Skeletal muscle tissue (tissue), 3 donors: ENCODE measurements at regions not wholly inside any gene's neighbourhood (a gene's known extent, or its start where the extent isn't known, plus 50 kb on each side); places are given as distances from the start of the nearest gene placed in this dataset.

Source experiments
- H3K27ac ChIP-seq: one replicate; pipeline ENCODE4 v1.7.0; 2013; ENCODE audit warnings: mild to moderate bottlenecking, low read depth, low read length, inconsistent platforms
- H3K27me3 ChIP-seq, 3 donors: one replicate each; pipeline ENCODE4 v1.7.0; 2013; ENCODE audit warnings: low read length in 3 of 3; ENCODE audit not compliant: control insufficient read depth in 3 of 3, insufficient read depth in 3 of 3
- H3K36me3 ChIP-seq, 3 donors: one replicate each; pipeline ENCODE4 v1.7.0; 2013; ENCODE audit warnings: low read length in 3 of 3; ENCODE audit not compliant: control insufficient read depth in 3 of 3, insufficient read depth in 3 of 3
- H3K4me1 ChIP-seq, 3 donors: one replicate each; pipeline ENCODE4 v1.7.0; 2013; ENCODE audit warnings: low read length in 3 of 3, mild to moderate bottlenecking in 3 of 3; ENCODE audit not compliant: control insufficient read depth in 3 of 3, insufficient read depth in 3 of 3
- H3K4me3 ChIP-seq, 3 donors: one replicate each; pipeline ENCODE4 v1.7.0; 2013; ENCODE audit warnings: low read length in 3 of 3
- H3K9ac ChIP-seq, 3 donors: one replicate each; pipeline ENCODE4 v1.7.0; 2013; ENCODE audit warnings: low read length in 3 of 3, mild to moderate bottlenecking in 3 of 3, moderate library complexity in 2 of 3, low read depth in 1 of 3
- H3K9me3 ChIP-seq, 3 donors: one replicate each; pipeline ENCODE4 v1.7.0; 2013; ENCODE audit warnings: low read length in 3 of 3; ENCODE audit not compliant: control insufficient read depth in 3 of 3
- donor health status: Osteomylitis.

DNA sequence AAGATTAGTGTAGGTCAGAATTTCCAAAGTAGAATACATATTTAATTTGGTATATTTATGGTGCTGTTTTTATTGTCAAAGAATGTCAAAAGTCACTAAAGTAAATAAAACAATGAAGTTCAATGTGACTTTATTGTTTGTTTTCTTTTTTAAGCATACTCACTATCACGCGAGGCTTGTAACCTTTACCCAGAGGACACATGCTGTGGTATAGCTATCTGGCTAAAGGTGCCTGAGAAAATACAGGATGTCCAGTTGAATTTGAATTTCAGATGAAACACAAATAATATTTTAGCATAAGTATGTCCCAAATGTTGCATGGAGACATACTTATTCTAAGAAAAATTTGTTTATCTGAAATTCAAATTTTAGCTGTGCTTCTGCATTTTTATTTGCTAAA lies 103.3 kb upstream of the KLF7 start:
- Histone ChIP-seq H3K27ac (no peak overlapping the region), H3K9me3 (no peaks in the 10 kb centered on the region), H3K4me3 (no peak overlapping the region), H3K4me1 (no peaks in the 10 kb centered on the region), H3K9ac (no peak overlapping the region), H3K27me3 (no peaks in the 10 kb centered on the region), H3K36me3 (no peaks in the 10 kb centered on the region)

DNA sequence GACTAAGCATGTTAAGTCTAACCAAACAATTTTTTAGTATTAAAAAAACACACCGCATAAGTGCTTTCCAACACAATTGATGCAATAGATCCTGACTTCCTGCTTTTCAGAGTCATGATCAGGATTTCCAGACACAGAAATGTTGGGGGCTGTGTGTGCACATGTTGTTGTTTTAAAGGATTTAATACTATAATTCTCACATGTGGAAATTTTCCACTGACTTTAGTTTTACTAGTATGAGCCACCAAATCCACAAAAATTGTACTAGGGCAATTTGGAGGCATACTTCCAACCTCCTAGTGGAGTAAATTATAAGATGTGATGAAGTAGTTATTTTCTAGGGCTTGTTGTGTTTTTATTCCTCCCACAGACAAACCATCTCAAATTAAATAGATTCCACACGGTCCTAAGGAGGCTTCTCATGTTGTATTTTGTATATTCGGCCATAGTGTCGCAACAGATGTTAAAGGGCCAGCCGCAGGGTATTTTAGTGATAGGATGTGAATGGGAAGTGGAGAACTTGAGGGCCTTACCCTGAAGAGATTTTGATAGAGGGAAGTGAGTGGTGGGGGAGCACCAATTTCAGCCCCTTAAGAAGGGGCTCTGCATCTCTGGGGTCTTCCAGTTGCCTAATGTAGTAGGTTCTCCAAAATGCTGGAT lies 108.9 kb upstream of the KLF7 start:
- no peaks in the 10 kb centered on the region for H3K4me1 ChIP-seq
- no peak overlapping the region for H3K9ac ChIP-seq
- no peaks in the 10 kb centered on the region for H3K27me3 ChIP-seq
- H3K36me3 ChIP-seq = no peaks in the 10 kb centered on the region
- H3K9me3 ChIP-seq = no peaks in the 10 kb centered on the region
- no peak overlapping the region for H3K4me3 ChIP-seq
- no peak overlapping the region for H3K27ac ChIP-seq

DNA sequence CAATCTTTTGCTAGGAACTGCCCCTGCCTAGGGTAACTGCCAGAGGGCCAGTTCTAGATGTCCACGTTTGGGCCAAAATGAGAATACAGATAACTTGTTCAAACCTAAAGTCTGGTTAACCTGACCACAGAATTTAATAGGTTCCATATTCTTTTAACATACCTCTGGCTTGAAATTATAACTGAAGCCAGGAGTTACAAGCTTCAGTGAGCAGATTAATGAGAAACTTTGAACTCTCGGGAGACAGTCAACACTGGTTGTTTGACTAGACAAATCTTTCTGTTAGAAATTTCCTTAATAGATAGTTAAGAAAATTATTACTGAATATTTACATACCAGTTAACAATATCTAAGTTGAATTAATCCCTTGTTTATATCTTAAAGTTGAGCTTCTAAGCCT lies 110.0 kb upstream of the KLF7 start:
- no peak overlapping the region for H3K27ac ChIP-seq
- no peak overlapping the region for H3K9ac ChIP-seq
- no peaks in the 10 kb centered on the region for H3K36me3 ChIP-seq
- H3K27me3 ChIP-seq = no peaks in the 10 kb centered on the region
- no peaks in the 10 kb centered on the region for H3K9me3 ChIP-seq
- no peaks in the 10 kb centered on the region for H3K4me1 ChIP-seq
- H3K4me3 ChIP-seq = no peak overlapping the region

DNA sequence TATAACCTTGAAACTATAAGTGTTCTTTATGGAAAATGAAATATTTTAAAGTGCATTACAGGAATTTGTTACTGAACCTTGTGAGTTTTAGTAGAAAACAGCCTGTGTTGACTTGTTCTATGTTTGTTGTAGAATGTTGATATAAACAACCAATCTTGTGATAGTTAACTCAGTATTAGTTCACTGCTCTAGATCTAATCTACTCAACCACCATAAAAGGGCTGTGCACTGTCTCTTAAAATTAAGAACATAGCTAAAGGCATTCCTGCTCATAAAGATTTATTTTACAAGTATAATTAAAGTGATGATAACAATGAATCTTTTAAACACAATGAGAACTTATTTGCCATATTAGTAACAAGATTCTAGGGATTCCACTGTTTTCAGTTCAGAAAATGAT lies 110.5 kb upstream of the KLF7 start:
- Histone ChIP-seq H3K4me1 (no peaks in the 10 kb centered on the region), H3K36me3 (no peaks in the 10 kb centered on the region), H3K27ac (no peak overlapping the region), H3K27me3 (no peaks in the 10 kb centered on the region), H3K9ac (no peak overlapping the region), H3K4me3 (no peak overlapping the region), H3K9me3 (no peaks in the 10 kb centered on the region)

DNA sequence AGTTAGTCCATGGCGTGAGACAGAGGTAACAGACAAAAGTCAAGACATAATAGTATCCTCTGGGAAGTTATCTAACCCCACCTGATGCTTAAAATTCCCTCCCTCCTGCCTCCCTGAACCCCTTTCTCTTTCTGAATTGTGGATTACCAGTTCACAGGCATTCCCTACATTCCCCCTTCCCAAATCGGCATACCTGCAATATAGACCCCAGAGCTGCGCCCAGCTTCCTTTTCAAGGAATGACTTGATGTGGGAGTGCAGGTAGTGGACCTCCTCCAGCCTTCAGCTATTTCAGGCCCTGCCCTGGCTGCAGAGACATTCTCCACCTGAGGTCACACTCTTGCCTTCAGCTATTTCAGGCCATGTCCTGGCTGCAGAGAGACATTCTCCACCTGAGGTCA lies 111.1 kb upstream of the KLF7 start:
- Histone ChIP-seq H3K27me3 (no peaks in the 10 kb centered on the region), H3K9me3 (no peaks in the 10 kb centered on the region), H3K4me3 (no peak overlapping the region), H3K9ac (no peak overlapping the region), H3K27ac (no peak overlapping the region), H3K36me3 (no peaks in the 10 kb centered on the region), H3K4me1 (no peaks in the 10 kb centered on the region)

DNA sequence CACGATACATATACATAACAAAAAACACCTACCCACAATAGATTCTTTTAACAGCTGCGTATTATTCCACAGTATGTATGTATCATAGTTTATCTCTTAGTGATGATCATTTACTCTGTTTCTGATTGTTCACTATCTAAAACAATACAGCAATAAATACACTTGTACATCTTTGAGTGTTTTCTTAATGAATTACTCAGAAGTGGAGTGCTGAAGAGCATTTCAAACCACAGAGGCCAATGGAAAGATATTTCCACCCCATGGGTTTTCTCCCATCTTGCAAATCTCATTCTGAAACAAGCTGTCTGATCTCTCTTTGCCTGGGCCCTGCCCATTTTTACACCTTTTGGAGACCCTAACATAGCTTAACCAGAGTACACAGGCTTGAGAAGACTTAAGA lies 113.8 kb upstream of the KLF7 start:
- H3K4me3 ChIP-seq = no peak overlapping the region
- H3K27ac ChIP-seq = no peak overlapping the region
- H3K36me3 ChIP-seq = no peaks in the 10 kb centered on the region
- no peaks in the 10 kb centered on the region for H3K27me3 ChIP-seq
- no peaks in the 10 kb centered on the region for H3K9me3 ChIP-seq
- no peak overlapping the region for H3K9ac ChIP-seq
- H3K4me1 ChIP-seq = no peaks in the 10 kb centered on the region

DNA sequence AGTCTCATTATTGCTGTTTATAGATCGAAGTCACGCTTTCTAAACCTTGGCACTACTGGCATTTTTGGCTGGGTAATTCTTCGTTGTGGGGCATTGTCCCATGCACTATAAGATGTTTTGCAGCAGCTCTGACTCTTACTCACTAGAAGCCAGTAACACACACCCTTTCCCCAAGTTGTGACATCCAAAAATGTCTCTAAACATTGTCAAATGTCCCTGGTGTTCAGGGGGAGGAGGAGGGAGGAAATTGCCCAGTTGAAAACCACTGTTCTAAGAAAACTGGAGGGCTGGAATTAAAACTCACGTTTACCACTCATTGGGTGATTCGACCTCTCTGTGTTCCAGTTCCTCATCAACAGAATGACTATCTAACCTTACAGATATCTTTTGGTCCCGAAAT lies 115.7 kb upstream of the KLF7 start:
- H3K4me3 ChIP-seq = no peak overlapping the region
- H3K9me3 ChIP-seq = no peaks in the 10 kb centered on the region
- no peak overlapping the region for H3K27ac ChIP-seq
- no peaks in the 10 kb centered on the region for H3K4me1 ChIP-seq
- no peaks in the 10 kb centered on the region for H3K36me3 ChIP-seq
- H3K9ac ChIP-seq = no peak overlapping the region
- no peaks in the 10 kb centered on the region for H3K27me3 ChIP-seq

DNA sequence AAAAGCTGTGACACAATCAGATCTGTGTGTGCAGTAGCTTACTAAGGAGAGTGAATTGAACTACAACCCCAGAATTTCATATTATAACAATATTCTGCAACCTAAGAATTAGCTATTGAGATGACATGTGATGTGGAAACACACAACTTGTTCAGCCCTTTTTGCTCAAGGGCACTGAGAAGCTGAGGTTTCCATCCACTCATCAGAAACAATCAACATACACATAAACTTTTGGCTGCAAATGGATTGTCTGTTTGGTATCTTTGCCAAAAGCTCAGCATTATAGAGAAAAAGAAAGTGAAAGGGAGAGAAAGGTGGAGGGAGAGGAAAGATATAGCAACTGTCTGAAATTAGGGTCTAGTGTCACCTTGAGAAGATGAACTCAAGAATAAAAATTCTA lies 117.2 kb upstream of the KLF7 start:
- Histone ChIP-seq H3K27ac (no peak overlapping the region), H3K27me3 (no peaks in the 10 kb centered on the region), H3K4me3 (no peak overlapping the region), H3K4me1 (no peaks in the 10 kb centered on the region), H3K9me3 (no peaks in the 10 kb centered on the region), H3K9ac (no peak overlapping the region), H3K36me3 (no peaks in the 10 kb centered on the region)

DNA sequence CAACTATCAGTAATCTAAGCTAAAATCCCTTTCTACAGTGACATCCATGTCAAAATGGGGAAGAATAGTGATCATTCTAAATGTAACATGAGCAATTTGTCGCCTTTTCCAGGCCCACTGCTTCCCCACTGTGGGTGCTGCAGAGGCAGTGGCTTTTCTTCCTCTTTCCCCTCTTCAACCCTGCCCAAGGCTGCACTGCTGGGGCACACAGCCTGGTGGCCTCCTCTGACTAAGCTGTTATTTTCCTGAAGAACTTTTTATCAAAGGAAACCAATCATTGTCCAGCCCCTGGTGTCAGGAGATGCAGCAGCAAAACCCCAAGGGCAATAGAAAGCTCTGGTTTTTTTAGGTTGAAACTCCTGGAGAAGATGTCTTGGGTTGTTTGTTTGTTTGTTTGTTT lies 117.6 kb upstream of the KLF7 start:
- no peak overlapping the region for H3K27ac ChIP-seq
- no peaks in the 10 kb centered on the region for H3K27me3 ChIP-seq
- H3K9me3 ChIP-seq = no peaks in the 10 kb centered on the region
- H3K9ac ChIP-seq = no peak overlapping the region
- no peak overlapping the region for H3K4me3 ChIP-seq
- no peaks in the 10 kb centered on the region for H3K4me1 ChIP-seq
- H3K36me3 ChIP-seq = no peaks in the 10 kb centered on the region

DNA sequence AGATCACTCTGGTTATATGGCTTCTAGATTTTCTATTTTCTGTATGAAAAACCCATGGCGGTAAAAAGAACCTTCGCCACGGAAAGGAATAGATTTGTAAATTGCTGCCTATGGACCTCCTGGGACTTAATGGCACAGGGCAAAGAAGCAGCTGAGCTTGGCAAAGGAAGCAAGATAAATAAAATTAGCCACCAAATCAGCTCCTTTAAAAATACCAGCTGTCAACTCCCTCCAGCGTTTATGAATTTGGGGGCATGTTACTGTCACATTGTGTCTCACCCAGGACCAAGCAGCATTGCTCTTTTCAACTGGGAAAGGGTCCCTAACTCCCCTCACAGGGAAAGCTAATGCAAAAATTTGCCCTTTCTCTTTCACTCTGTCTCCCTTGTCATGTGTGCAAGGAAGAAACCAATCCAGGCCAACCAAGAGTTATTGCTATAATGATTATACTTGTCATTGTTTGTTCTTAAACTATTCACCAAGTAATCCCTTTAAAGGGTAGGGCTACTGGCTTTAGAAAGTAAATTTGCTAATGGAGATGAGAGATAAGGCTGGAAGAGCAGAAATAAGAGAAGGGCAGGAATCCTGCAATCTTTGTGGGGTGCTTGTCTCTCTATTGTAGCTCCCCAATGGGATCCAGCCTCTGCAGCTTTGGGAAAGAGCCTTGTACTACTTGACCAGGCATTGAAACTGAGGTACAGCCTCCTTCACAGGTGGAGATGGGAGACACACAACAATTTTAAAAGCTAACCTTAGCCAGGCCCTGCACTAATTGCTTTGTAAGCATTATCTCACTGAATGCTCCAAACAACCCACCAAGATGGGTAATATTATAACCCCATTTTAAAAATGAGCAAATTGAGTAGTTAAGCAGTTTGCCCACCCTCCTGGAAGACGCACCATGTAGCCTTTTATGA lies 119.1 kb upstream of the KLF7 start:
- no peak overlapping the region for H3K4me3 ChIP-seq
- no peaks in the 10 kb centered on the region for H3K36me3 ChIP-seq
- no peaks in the 10 kb centered on the region for H3K27me3 ChIP-seq
- H3K4me1 ChIP-seq = no peaks in the 10 kb centered on the region
- H3K9me3 ChIP-seq = no peaks in the 10 kb centered on the region
- no peak overlapping the region for H3K9ac ChIP-seq
- no peak overlapping the region for H3K27ac ChIP-seq
